ENCODE measurements at regions not wholly inside any gene's neighbourhood (a gene's known extent, or its start where the extent isn't known, plus 50 kb on each side); places are given as distances from the start of the nearest gene placed in this dataset.
"Not testable (repeated sequence)": the region's sequence is repeated elsewhere in the genome, so short reads cannot be mapped to it uniquely, and the experiment has no call there.

DNA sequence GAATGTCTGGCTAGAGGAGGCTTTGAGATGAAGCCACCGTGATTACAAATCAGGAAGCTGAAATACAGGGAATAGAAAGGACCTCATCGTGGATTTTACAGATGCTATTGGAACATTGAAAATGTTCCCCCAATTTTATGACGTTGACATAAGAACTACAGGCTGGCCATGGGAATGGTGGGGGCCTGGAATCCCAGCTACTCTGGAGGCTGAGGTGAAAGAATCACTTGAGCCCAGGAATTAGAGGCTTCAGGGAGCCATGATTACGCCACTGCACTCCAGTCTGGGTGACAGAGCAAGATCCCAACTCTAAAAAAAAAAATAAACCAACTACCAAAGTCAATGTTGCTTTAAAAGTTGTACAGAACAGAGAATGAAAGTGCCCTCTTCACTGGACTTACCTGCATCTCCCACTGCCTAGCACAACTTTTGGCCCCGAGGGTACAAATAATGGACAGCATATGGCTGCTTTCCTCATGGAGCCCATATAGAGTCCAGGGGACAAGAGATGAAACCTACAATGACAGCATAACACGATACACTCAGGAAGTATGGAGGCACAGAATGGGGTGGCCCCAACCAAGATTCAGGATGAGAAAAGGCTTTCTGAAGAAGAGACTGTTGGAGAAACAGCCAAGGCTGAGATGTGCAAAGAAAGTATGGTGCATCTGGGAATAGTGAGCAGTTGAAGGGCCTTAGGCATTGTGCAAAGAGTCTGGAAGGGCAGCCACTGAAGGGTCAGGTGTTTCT is 254.8 kb downstream of the MYCN start:
- DNase-seq, result no peak

DNA sequence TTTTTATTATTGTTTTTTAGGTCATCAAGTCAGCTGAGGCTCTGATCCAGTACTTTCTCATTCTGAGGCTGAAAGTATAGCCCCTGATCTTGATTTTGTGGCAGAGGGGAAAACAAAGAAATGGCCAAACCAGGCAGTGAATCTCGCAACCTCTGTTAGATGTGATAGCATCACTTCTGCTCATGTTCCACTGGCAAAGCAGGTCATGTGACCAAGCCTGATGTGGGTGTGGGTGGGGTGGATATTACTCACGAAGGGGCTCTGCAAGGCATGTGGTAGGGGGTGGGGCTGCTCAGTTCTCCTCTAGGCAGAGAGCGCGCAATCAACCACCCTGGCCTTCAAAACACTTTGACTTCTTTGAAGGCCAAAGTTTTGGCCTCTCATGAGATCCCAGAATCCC is 254.2 kb downstream of the MYCN start:
- DNase-seq, result no peak

DNA sequence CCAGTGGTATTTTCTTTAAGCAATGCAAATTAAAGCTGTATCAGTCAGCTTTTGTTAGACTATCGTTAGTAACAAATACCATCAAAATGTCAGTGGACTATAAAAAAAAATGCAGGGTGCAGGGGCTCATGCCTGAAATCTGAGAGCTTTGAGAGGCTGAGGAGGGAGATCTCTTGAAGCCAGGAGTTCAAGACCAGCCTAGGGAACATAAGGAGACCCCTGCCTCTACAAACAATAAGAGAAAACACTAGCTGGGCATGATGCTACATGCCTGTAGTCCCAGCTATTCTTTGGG is 253.7 kb downstream of the MYCN start:
- no peak for DNase-seq

DNA sequence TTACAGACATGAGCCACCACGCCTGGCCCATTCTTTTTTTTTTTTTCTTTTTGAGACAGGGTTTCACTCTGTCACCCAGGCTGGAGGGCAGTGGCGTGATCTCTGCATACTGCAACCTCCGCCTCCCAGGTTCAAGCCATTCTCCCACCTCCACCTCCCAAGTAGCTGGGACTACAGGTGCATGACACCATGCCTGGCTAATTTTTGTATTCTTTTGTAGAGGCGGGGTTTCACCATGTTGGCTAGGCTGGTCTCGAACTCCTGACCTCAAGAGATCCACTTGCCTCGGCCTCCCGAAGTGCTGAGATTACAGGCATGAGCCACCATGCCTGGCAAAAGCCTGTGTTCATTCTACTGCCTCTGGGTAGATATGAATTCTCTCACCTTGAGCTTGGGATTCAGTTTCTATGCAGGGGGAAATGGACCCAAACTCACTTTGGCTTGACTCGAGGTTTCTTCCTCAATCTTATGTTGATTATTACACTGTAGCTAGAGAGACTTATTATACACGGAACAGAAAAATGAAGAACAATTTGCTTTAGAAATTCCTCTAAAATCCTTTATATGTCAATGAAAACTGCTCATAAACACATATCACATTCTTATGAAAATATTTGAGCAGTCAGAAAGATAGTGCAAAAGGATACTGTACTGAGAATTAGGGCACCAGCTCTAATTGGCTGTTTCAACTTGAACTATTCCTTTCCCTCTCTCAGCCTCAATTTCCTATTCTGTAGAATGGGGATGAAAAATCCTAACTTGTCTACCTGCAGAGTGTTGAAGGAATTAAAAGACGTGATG is 252.3 kb downstream of the MYCN start:
- DNase-seq, result no peak

DNA sequence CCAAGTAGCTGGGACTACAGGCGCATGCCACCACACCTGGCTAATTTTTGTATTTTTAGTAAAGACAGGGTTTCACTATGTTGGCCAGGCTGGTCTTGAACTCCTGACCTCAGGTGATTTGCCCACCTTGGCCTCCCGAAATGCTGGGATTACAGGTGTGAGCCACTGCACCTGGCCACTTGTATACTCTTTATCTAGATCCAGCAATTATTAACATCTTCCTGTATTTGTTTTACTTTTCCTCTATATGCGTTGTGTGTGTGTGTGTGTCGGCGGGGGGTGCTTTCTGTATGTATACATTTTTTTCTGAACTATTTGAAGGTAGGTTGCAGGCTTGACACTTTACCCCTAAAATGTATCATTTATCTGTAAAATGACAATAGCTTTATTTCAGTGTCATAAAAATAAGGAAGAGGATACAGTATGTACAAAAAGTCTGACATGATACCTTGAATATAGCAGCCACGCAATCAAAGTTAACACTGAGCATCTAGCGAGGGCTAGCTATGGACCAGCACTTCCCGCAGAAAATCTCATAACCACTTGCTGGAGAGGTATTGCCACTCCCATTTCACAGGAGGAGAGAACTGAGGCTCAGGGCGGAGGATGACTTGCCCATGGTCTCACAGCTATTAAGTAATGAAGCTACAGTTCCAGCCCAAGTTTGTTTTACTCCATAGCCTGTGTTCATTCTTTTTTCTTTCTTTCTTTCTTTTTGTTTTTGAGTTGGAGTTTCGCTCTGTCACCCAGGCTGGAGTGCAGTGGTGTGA is 251.3 kb downstream of the MYCN start:
- DNase-seq, result no peak

DNA sequence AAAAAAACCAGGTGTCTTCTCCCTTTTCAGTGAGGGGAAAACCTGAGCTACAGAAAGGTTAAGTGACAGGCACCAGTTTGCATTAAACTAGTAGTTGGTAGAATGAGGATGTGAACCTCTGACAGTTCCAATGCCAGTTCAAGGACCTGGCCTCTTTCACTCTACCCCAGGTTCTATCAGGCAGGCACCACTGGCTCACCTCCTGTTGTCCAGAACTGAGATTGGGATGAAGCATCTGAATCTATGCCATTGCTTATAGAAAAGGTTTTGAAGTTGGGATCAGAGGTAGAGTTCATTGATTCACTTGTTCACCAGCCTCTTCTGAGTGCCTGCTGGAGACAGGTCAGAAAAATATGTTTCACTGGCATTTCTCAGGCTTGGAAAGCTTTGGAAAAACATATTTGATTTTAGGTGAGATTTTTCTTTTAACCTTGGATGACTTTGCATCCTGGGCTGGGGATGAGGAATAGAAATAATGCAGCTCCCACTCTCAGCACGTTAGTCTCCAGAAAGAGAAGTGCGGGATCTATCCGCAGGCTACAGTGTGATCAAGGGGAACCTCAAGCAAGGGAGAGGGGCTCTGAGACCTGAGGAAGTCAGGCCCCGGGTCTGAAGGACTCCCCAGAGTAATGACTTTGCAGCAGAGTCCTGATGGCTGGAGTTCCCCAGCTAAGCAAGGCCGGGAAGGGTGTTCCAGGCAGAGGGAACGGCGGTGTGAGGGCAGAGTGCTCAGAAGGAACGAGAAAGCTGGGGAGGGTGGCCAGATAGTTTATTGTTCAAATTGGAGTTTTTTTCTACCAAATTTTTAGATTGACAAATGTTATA is 250.3 kb downstream of the MYCN start:
- DNase-seq, result no peak

DNA sequence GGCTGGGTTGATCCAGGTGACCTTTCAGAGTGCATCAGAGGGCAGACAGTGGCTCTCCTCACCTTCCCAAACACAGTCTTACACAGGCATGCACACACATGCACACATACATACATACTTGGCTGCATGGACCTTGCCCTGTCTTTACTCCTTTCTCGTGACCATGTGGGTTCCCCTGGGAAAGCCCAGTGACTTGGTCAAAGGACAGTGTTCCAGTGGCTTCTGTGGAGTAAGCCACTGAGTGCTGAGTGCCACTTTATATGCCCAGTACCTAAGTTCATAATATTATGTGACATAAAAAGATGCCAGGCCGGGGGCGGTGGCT is 249.4 kb downstream of the MYCN start:
- DNase-seq, result no peak

DNA sequence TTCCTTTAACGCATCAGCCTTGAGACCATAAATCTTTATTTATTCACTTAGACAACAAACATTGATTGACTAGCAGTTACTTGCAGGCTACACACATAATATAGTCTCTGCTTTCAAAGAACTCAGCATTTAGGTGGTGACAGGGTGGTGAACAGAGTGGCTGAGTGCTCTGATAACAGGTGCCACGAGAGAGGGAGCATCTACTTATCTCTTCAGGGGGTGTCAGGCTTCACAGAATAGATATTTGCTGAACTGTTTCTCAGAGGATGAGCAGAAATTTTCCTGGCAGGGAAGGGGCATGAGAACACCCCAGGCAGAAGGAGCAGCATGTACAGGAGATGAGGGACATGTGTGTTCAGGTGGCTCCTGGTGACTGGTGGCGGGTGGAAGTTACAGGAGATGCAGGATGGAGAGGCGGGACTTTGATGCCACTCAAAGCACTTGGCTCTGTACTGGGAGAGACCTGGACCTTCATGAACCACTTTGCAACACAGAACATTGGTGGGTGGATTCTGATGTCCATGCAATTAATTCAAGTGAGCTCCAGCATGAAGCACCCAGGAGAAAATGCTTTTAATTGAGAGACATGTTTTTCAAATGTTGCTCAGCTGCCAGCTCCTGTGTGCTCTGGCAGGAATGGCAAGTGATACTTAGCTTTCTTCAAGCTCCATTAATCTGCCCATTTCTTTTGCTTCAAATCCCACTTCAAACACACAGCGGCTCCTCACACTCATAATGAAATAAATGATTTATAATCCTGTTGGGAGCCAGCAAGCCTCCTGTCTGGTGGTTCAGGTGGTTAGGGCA is 248.9 kb downstream of the MYCN start:
- no peak for DNase-seq

DNA sequence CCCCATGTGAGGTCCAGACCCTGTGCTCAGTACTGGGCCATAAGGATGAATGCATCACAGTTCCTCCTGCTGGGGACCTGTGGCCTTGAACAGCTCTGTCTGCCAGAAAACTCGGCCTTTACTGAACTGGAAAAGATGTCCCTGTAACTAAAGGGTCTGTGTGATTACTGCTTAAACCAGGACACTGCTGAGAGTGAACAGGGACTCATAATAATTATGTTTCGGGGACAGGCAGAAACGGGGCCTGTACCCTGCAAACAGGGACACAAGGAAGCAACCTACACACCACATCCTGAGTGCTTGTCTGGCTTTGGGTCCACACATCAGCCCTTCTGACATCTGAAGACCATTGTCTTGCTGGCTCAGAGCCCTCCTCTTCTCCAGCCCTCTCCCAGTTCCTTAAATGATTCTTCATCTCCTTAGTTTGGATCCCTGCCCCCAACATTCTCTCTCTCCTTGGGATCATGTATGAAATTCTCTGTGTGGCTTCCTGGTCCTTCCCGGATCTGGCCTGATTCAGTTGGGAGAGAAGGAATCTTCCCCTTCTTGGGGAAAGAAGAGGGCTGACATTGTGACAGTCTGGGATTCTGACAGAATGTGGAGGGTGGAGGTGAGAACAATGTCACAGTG is 248.0 kb downstream of the MYCN start:
- DNase-seq, result no peak

DNA sequence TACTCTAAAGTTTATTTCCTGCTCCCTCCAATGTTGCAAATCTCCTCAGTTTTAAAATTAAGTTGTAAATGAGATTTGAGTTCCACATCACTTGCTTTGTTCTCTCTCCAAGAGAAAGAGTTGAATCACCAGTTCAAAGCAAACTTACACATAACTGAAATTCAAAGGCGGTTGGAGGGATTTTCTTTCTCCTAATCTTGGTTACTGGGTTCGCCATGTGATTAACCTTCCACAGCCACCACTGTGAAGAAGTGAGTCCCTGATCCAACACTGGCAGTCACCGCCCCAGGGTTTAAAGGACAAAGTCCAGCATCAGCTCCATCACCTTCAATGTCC is 247.1 kb downstream of the MYCN start:
- no peak for DNase-seq

DNA sequence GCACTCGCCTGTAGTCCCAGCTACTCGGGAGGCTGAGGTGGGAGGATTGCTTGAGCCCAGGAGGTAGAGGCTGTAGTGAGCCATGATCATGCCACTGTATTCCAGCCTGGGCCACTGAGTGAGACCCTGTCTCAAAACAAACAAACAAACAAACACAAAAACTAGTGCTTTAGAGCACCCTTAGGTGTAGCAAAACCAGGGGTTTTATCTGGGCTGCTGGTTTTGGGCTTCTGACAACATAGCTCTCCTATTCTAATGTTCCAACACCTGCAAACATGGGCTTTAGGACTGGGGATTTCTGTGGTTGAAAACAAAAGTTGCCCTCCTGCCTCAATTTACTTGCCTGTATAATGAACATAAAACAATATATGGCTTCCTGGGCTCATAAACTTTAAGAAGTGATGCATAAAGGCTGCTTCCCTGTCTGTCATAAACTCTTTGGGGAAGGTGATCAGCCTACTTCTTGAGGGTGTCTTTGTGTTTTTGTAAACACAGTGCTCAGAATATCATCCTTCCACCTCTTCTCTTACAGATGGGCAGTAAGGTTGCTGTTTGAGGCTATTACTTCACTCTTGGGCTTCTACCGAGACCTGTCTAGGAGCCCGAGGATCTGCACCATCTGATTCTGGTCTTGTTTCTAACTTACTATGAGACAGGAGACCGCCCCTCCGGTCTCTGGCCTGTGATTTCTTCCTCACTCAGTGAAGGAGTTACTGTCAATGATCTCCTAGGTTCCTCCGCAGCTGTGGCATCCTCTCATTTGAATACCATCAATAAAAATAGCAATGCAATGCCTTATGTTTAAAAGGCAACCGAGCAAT is 246.5 kb downstream of the MYCN start:
- DNase-seq, result no peak

DNA sequence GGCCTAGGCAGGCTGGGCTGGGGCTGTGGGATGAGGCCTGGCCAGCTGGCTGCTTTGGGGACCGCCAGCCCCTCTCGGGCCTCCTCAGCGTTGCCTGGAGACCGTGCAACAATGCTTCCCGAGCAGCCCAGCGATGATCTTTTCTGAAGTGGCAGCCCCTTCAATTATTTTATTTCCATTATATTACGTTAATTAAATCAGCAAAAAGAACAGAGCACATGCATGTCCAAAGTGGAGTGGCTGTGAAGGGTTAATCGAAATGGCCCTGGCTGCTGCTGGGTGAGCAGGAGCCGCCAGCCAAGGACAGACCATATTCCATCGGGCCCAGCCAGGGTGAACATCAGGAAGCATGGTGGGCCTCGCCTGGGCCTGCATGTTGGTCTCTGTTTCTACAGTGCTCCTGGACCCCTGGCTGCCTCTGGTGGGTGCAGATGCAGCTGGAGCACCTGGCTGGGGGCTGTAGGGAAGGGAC is 245.5 kb downstream of the MYCN start:
- DNase-seq, result no peak

DNA sequence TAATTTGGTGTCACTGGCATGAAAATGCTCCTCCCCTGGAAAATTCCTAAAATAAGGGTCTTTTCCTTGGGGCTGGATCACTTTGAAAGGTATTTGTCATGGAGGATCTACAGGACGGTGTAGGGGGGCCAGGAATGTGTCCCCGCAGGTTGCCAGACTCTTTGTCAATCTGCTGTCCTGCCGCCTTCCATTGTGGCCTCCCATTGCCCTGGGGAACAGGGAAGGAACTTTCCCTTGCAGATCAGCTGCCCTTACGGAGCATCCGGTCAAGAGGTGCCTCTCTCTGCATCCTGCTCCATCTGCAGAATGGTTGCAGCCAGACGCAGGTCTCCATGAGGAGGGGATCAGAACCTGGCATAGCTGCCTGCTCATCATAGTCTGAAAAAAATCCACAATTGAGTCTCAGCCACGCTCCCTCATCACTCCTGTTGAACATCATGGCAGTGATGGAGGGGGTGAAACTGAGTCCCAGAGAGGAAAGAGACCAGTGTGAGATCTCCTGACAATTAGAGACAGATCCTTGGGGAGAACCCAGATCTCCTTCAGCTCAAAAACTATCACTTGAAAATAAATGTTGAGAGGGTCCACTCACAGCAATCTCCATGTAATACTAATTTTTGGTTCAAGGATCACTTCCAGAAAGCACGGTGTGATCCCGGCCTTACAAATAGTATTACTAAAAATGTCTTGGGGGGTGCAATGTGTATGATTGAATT is 244.8 kb downstream of the MYCN start:
- DNase-seq, result no peak

DNA sequence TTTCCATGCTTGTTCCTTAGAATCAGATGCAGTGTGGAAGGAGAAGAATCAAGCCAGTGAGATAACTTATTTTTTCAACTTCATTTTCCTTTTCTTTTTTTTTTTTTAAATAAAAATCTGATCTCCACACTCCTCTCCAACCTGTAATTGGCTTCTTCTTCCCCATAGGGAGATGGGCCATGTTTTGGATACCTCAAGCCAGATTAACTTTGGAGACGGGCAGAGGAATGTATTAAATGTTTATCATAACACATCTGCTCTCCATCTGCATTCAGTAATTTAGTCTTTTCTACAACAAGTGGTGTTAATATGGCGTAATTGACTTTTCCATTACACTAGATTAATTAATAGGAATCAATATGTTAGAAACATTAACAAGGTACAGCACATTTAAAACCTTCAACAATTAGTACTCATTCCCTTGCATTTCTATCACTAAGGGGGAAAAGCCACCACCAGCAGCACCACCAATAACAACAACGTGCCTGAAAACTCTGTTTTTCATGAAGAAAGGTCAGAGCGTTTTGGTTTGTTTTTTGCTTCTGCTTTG is 244.1 kb downstream of the MYCN start:
- DNase-seq, result no peak

DNA sequence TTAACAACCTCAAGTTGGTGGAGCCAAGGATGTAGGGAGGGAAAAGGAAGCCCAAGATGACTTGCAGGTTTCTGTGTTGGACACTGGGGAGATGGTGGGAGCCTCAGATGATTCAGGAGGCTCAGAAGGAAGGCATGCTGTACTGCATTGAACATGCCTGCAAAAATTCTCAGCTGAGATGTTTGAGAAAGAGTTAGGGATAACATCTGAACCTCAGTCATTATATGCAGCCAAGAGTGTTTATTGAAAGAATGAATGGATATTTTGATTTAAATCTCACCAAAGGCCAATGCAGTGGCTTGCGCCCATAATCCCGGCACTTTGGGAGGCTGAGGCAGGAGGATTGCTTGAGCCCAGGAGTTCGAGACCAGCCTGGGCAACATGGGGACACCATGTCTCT is 243.0 kb downstream of the MYCN start:
- DNase-seq, result no peak

DNA sequence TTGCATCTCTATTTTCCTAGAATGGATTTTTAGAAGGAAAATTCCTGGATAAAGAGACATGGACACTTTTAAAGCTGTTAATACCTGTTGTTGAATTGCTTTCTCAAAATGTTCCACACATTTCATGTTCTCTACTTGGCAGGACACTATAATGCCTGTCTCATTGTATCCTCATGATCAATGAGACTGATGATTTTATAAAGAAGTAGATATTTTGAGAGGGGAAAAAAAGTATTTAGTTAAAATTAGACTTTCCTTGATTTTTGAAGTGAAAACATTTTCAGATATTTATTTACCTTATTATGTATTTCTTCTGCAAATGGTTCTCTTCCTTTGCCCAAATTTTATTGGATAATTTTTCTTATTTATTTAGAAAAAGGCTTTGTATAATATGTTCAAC is 242.5 kb downstream of the MYCN start:
- DNase-seq, result no peak

DNA sequence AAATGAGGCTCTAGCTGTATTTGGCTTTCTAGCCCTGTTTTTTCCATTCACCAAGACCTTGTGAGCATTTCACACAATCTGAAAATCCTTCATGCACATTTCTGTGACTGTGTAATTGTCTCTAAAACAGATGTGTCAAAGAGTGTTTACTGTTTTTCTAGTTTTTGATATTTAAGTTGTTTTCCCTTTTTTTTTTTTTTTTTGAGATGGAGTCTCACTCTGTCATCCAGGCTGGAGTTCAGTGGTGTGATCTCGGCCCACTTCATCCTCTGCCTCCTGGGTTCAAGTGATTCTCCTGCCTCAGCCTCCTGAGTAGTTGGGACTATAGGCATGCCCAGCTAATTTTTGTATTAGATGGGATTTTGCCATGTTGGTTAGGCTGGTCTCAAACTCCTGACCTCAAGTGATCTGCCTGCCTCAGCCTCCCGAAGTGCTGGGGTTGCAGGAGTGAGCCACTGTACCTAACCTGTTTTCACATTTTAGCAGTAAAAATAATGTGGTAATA is 242.0 kb downstream of the MYCN start:
- not testable (repeated sequence) for DNase-seq

DNA sequence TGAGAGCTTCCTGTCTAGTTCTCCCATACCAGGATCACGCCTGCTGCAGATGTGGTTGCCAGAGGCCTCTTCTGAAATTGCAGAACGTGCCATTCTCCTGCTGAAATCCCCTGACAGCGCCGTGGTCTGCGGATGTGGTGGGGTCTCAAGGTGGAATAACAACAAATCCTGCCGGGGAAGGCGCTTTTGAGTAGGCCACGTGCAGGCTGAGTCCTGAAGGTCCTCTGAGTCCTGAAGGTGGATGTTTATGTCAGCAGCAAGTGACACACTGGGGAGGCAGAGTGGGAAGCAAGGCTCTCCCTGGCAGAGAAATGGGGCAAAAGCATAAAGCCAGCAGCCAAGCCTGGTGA is 241.4 kb downstream of the MYCN start:
- DNase-seq, result no peak

DNA sequence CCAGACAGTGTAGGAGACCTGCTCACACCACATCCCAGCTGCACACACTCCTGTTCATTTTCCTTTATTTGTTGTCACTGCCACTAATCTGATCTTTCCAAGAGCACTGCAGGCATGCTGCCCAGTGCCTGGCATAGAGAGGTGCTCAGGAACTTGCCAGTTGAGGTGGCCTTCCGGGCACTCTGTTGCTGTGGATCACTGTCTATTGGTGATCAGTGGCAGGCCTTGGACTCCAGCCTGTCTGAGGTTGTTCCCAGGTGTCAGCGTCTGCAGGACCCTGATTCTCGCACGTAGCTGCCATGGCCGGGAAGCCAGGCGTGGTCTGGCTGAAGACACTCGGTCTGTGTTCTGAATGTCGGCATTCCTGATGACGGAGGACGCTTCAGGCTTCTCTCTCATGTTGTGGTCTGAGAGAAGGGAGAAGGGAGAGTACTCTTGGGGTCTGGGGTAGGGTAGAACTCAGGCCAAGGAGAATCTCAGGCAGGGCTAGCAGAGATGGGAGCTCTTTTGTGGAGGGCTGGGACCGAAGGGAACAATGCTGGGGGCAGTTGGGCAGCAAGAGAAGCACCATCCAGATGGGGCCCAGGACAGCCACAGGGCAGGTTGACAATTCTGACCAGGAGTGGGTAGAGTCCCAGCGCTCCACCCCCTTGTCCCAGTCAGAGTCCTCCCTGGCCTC is 240.9 kb downstream of the MYCN start:
- no peak for DNase-seq

All from activated CD4-positive, alpha-beta T cell treated with anti-CD3 and anti-CD28 coated beads, Interleukin-2, amount 50 U/mL, for 48 hours (primary cell).